GM19238 (cell line): ENCODE measurements at regions not wholly inside any gene's neighbourhood (a gene's known extent, or its start where the extent isn't known, plus 50 kb on each side); places are given as distances from the start of the nearest gene placed in this dataset.

ENCODE experiments used
- DNase-seq: peaks from one replicate; pipeline ENCODE4 v3.0.0; 2011; ENCODE audit warnings: low spot score; ENCODE audit not compliant: insufficient read length

GRCh38 chr3:124439603-124440002, 290.6 kb upstream of the UMPS start:
- no peak for DNase-seq

GRCh38 chr3:124441766-124442165, 288.5 kb upstream of the UMPS start:
- no peak for DNase-seq

- DNase-seq, result no peak
Observed at GRCh38 chr3:124442463-124442862, 287.8 kb upstream of the UMPS start.

GRCh38 chr3:124443446-124443845, 286.8 kb upstream of the UMPS start:
- DNase-seq, result no peak

- DNase-seq, result no peak
Observed at GRCh38 chr3:124444075-124444474, 286.2 kb upstream of the UMPS start.

GRCh38 chr3:124444896-124445295, 285.4 kb upstream of the UMPS start:
- DNase-seq, result no peak

GRCh38 chr3:124447845-124448244, 282.4 kb upstream of the UMPS start:
- DNase-seq, result no peak

GRCh38 chr3:124448954-124449353, 281.3 kb upstream of the UMPS start:
- DNase-seq, result no peak

GRCh38 chr3:124450366-124450765, 279.9 kb upstream of the UMPS start:
- no peak for DNase-seq

- no peak for DNase-seq
Observed at GRCh38 chr3:124451630-124452317, 278.5 kb upstream of the UMPS start.

GRCh38 chr3:124453189-124453588, 277.1 kb upstream of the UMPS start:
- no peak for DNase-seq

GRCh38 chr3:124455891-124456290, 274.4 kb upstream of the UMPS start:
- no peak for DNase-seq

GRCh38 chr3:124456506-124456905, 273.7 kb upstream of the UMPS start:
- no peak for DNase-seq

- DNase-seq, result no peak
Observed at GRCh38 chr3:124459678-124460077, 270.6 kb upstream of the UMPS start.

GRCh38 chr3:124461126-124461525, 269.1 kb upstream of the UMPS start:
- no peak for DNase-seq

- no peak for DNase-seq
Observed at GRCh38 chr3:124461838-124462632, 268.2 kb upstream of the UMPS start.

GRCh38 chr3:124463234-124463633, 267.0 kb upstream of the UMPS start:
- no peak for DNase-seq

- DNase-seq, result peak; percentile 60
Observed at GRCh38 chr3:124467980-124468902, 262.0 kb upstream of the UMPS start.

- DNase-seq, result no peak
Observed at GRCh38 chr3:124469555-124469954, 260.7 kb upstream of the UMPS start.

- DNase-seq, result no peak
Observed at GRCh38 chr3:124478830-124479229, 251.4 kb upstream of the UMPS start.

- DNase-seq, result no peak
Observed at GRCh38 chr3:124483915-124484470, 246.3 kb upstream of the UMPS start.

- no peak for DNase-seq
Observed at GRCh38 chr3:124486324-124486723, 243.9 kb upstream of the UMPS start.
